NCI-H526 (cell line): ENCODE measurements at regions not wholly inside any gene's neighbourhood (a gene's known extent, or its start where the extent isn't known, plus 50 kb on each side); places are given as distances from the start of the nearest gene placed in this dataset.
"Not testable (repeated sequence)": the region's sequence is repeated elsewhere in the genome, so short reads cannot be mapped to it uniquely, and the experiment has no call there.

ENCODE experiments used
- DNase-seq, 2 experiments: peaks; one replicate each; lab custom pipeline; 2025; lab: John Stamatoyannopoulos, UW

- no peak for DNase-seq
These were observed 51.0 kb upstream of the IRX5 start for GRCh38 chr16:54879681-54880080.

- DNase-seq, result no peak
These were observed 52.4 kb upstream of the IRX5 start for GRCh38 chr16:54878301-54878700.

- DNase-seq, result no peak
These were observed 55.2 kb upstream of the IRX5 start for GRCh38 chr16:54875443-54875842.

- DNase-seq, result not testable (repeated sequence)
These were observed 56.8 kb upstream of the IRX5 start for GRCh38 chr16:54873716-54874373.

- no peak for DNase-seq
These were observed 57.6 kb upstream of the IRX5 start for GRCh38 chr16:54873071-54873470.

GRCh38 chr16:54870151-54870550 lies 60.5 kb upstream of the IRX5 start:
- DNase-seq, result no peak

- DNase-seq, result no peak
These were observed 63.3 kb upstream of the IRX5 start for GRCh38 chr16:54867302-54867832.

- no peak for DNase-seq
These were observed 68.1 kb upstream of the IRX5 start for GRCh38 chr16:54862529-54862928.

GRCh38 chr16:54856871-54857270 lies 73.8 kb upstream of the IRX5 start:
- DNase-seq, result no peak

GRCh38 chr16:54847609-54848008 lies 83.1 kb upstream of the IRX5 start:
- DNase-seq, result no peak

- no peak for DNase-seq
These were observed 83.5 kb upstream of the IRX5 start for GRCh38 chr16:54847207-54847606.

GRCh38 chr16:54846766-54847165 lies 83.9 kb upstream of the IRX5 start:
- no peak for DNase-seq

- DNase-seq, result no peak
These were observed 87.3 kb upstream of the IRX5 start for GRCh38 chr16:54843424-54843750.

- DNase-seq, result no peak
These were observed 87.8 kb upstream of the IRX5 start for GRCh38 chr16:54842743-54843423.

GRCh38 chr16:54829691-54830090 lies 101.0 kb upstream of the IRX5 start:
- DNase-seq, result no peak

GRCh38 chr16:54822892-54823291 lies 107.8 kb upstream of the IRX5 start:
- DNase-seq, result no peak

- no peak for DNase-seq
These were observed 108.2 kb upstream of the IRX5 start for GRCh38 chr16:54822492-54822891.

- no peak for DNase-seq
These were observed 108.9 kb upstream of the IRX5 start for GRCh38 chr16:54821731-54822130.

GRCh38 chr16:54817940-54818574 lies 112.6 kb upstream of the IRX5 start:
- DNase-seq, result no peak

GRCh38 chr16:54817432-54817831 lies 113.2 kb upstream of the IRX5 start:
- DNase-seq, result peak in 1 of 2 experiments; percentile 25

- no peak for DNase-seq
These were observed 114.2 kb upstream of the IRX5 start for GRCh38 chr16:54816471-54816870.

- DNase-seq, result no peak
These were observed 115.5 kb upstream of the IRX5 start for GRCh38 chr16:54815177-54815576.

GRCh38 chr16:54813778-54814177 lies 116.9 kb upstream of the IRX5 start:
- no peak for DNase-seq
